ENCODE measurements at regions not wholly inside any gene's neighbourhood (a gene's known extent, or its start where the extent isn't known, plus 50 kb on each side); places are given as distances from the start of the nearest gene placed in this dataset.

DNA sequence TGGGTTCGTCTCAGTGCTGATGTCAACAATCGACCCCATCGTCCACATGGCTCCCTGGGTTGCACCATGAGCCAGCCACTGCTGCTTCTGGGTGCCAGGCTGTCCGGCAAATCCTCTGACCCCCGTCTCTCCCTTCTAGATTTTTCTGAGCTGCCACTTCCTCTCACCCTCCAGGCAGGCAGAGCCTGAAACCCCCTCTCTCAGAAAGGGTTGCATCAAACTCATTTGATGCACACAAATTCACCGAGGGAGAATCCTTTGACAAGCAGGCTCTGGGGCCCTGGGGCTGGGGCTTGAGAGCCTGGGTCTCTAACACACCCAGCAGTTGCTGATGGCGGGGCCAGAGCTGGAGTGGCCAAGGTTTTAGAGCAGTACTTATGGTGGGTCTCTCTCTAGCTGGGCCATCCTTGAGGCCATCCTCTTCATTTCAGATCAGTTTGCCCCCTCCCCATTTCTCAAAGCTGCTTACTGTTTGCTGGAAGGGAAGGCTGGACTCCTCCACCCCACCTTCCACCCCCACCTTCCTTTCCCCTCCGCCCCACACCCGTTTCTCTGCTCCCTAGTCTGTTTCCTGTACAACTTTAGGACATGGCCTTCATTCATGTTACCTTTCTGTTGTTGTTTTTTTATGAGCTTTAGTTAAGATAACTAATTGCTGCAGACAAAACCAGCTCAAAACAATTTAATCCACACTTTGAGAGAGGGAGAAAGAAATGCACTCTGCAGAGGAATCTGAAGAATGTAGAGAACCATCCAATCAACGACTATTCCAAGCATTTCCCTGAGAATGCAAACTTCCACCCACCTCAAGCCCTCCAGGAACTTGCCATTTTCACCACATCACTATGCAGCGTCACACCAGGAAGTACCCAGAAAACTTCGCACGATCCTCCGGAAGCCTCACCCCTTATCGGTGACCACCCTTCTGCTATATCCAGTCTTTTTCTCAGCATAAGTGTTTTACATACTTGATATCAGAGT, 69.5 kb downstream of the ARL4C start:
- H3K9me3 ChIP-seq (replicated peaks in 1 of 11), result peaks cover 0 to 11% (median 0%) of the 10 kb centered on the region in 11 experiments; a peak in 8 of 22 replicates
- H3K4me1 ChIP-seq, result peaks cover 58 to 74% (median 70%) of the 10 kb centered on the region in 10 experiments
- H3K36me3 ChIP-seq, result no peaks in the 10 kb centered on the region
- peak overlapping the region; percentile 14 to 78 (median 73); a peak in 21 of 22 replicates for H3K9ac ChIP-seq
- H4K20me1 ChIP-seq, result no peaks in the 10 kb centered on the region
- peak overlapping the region in 4 of 10 experiments; percentile 5 to 37 (median 26); a peak in 7 of 20 replicates for H3K4me3 ChIP-seq
- TF ChIP-seq Cebpa-rat (IDR thresholded peaks at IDR 0.05), result no peak
- H3K27ac ChIP-seq, result peak overlapping the region; percentile 56 to 92 (median 85)
- peak overlapping the region; percentile 71 to 93 (median 87) for H3K4me2 ChIP-seq
- H3K27me3 ChIP-seq, result no peaks in the 10 kb centered on the region

DNA sequence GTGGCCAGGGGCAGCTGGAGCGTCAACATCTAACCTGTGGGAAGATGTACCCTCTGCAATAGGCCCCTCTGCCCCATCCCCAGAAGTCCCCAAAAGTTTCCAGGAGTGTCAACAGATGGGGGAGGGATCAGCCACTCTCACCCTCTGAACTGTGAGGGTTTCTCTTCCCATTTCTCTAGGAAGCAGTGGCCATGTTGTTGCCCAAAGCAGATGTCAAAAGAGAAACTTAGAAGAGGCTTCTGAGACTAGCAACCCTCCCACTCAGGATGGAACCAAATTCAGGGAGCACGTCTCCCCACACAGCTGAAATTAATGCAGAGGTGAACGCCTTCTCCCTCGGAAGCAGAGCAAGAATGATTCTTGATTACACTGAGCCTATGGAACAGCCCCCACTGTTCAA, 70.3 kb downstream of the ARL4C start:
- Histone ChIP-seq H3K9me3 (replicated peaks in 1 of 11) (peaks cover 0 to 11% (median 0%) of the 10 kb centered on the region in 11 experiments; a peak in 8 of 22 replicates), H3K27ac (peak overlapping the region; percentile 56 to 92 (median 85)), H3K9ac (peak overlapping the region; percentile 14 to 78 (median 73); a peak in 21 of 22 replicates), H4K20me1 (no peaks in the 10 kb centered on the region), H3K36me3 (no peaks in the 10 kb centered on the region), H3K4me3 (peak overlapping the region in 7 of 10 experiments; percentile 5 to 37 (median 24); a peak in 8 of 20 replicates), H3K4me1 (peaks cover 65 to 81% (median 78%) of the 10 kb centered on the region in 10 experiments), H3K27me3 (no peaks in the 10 kb centered on the region), H3K4me2 (peak overlapping the region; percentile 71 to 93 (median 87))
- no peak for TF ChIP-seq Cebpa-rat (IDR thresholded peaks at IDR 0.05)

- peak overlapping the region; percentile 56 to 92 (median 85) for H3K27ac ChIP-seq
- H3K27me3 ChIP-seq, result no peaks in the 10 kb centered on the region
- no peaks in the 10 kb centered on the region for H4K20me1 ChIP-seq
- no peak for TF ChIP-seq Cebpa-rat (IDR thresholded peaks at IDR 0.05)
- H3K9ac ChIP-seq, result peak overlapping the region; percentile 14 to 78 (median 73); a peak in 21 of 22 replicates
- peaks cover 72 to 88% (median 85%) of the 10 kb centered on the region in 10 experiments for H3K4me1 ChIP-seq
- H3K4me3 ChIP-seq, result peak overlapping the region in 8 of 10 experiments; percentile 5 to 38 (median 24); a peak in 14 of 20 replicates
- H3K9me3 ChIP-seq (replicated peaks in 1 of 11), result peaks cover 0 to 11% (median 0%) of the 10 kb centered on the region in 11 experiments; a peak in 7 of 22 replicates
- H3K36me3 ChIP-seq, result no peaks in the 10 kb centered on the region
- H3K4me2 ChIP-seq, result peak overlapping the region; percentile 71 to 93 (median 87)
Measured at GRCh38 chr2:234425639-234426603, 71.0 kb downstream of the ARL4C start.

DNA sequence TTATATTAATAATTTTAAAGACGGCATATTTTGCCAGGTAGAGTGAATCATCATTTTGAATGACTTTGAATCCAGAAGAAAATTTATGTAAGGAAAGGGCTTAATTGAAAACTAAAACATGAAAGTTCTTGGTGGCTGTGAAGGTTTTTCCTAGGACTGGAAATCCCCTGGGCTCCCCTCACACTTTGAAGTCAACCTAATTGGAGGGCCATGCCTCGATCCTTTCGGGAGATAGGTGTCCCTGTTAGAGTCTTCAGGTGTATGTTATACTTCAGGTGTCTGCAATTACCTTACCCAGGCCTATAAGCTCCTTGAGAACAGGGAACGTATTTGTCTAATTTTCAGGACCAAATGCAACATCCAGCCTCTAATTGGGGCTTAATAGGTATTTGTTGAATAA, 73.0 kb downstream of the ARL4C start:
- peak overlapping the region in 4 of 11 experiments; percentile 3 to 92 (median 86); a peak in 5 of 22 replicates for H3K27ac ChIP-seq
- TF ChIP-seq Cebpa-rat (IDR thresholded peaks at IDR 0.05), result no peak

DNA sequence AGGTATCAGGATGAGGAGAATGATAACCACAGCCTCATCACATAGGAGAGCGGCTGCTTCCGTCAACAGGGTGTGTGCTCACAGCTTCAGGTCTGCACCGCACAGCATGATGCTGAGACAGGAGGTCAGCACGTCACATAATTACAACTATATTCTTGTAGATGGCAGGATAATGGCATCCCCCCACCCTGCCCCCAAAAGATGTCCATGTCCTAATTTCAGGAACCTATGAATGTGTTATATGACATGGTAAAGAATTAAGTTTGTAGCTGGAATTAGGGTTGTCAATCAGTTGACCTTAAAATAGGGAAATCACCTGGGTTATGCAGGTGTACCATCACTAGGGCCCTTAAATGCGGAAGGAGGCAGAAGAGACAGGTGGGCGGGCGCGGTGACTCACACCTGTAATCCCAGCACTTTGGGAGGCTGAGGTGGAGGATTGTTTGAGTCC, 73.9 kb downstream of the ARL4C start:
- peak overlapping the region; percentile 10 to 93 (median 80) for H3K4me2 ChIP-seq
- no peak overlapping the region for H3K4me3 ChIP-seq
- no peak overlapping the region for H3K9ac ChIP-seq
- H3K27ac ChIP-seq, result peak overlapping the region in 2 of 11 experiments; percentile 11 to 85; a peak in 3 of 22 replicates
- no peaks in the 10 kb centered on the region for H3K27me3 ChIP-seq
- peaks cover 8 to 23% (median 12%) of the 10 kb centered on the region in 11 experiments for H3K9me3 ChIP-seq (replicated peaks in 1 of 11)
- H3K36me3 ChIP-seq, result no peaks in the 10 kb centered on the region
- TF ChIP-seq Cebpa-rat (IDR thresholded peaks at IDR 0.05), result no peak
- peaks cover 73 to 85% (median 81%) of the 10 kb centered on the region in 10 experiments for H3K4me1 ChIP-seq
- no peaks in the 10 kb centered on the region for H4K20me1 ChIP-seq

More for the DNA sequence above, 73.0 kb downstream of the ARL4C start:
- Histone ChIP-seq H4K20me1 (no peaks in the 10 kb centered on the region), H3K9me3 (replicated peaks in 1 of 11) (peaks cover 0 to 14% (median 3%) of the 10 kb centered on the region in 11 experiments; a peak in 12 of 22 replicates), H3K27me3 (no peaks in the 10 kb centered on the region), H3K4me3 (no peak overlapping the region), H3K4me1 (peaks cover 76 to 94% (median 89%) of the 10 kb centered on the region in 10 experiments), H3K36me3 (no peaks in the 10 kb centered on the region), H3K9ac (no peak overlapping the region), H3K4me2 (peak overlapping the region; percentile 71 to 93 (median 87); a peak in 20 of 22 replicates)

- Histone ChIP-seq H3K27ac (peak overlapping the region in 3 of 11 experiments; percentile 16 to 85 (median 20); a peak in 4 of 22 replicates), H4K20me1 (no peaks in the 10 kb centered on the region), H3K27me3 (no peaks in the 10 kb centered on the region), H3K9me3 (replicated peaks in 1 of 11) (peaks cover 10 to 30% (median 19%) of the 10 kb centered on the region in 11 experiments), H3K36me3 (no peaks in the 10 kb centered on the region), H3K9ac (no peak overlapping the region), H3K4me1 (peaks cover 66 to 78% (median 74%) of the 10 kb centered on the region in 10 experiments), H3K4me3 (no peak overlapping the region), H3K4me2 (peak overlapping the region; percentile 56 to 93 (median 80))
- TF ChIP-seq Cebpa-rat (IDR thresholded peaks at IDR 0.05), result no peak
Measured at GRCh38 chr2:234422273-234422732, 74.6 kb downstream of the ARL4C start.

DNA sequence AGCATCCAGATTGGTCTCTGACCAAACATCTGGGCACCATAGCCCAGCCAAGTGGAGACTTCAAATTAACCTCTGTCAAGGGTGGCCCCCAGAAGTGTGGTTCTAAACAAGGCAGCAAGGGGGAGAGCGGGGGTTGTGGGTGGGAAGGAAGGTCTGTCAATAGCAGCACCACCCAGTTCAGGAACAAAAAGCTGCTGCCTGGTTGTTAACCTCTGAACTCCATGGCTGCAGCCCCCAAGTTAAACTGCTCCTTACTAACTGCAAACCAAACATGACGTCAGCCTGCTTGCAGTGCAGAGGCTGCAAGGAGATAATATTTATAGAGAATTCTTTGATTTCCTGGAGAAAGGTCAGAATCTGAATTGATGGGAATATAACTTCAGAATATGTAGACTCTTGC, 76.5 kb downstream of the ARL4C start:
- Histone ChIP-seq H3K27me3 (no peaks in the 10 kb centered on the region), H4K20me1 (no peaks in the 10 kb centered on the region), H3K9me3 (replicated peaks in 1 of 11) (peaks cover 10 to 25% (median 22%) of the 10 kb centered on the region in 11 experiments), H3K27ac (peak overlapping the region in 3 of 11 experiments; percentile 30 to 85 (median 32); a peak in 3 of 22 replicates), H3K4me1 (peaks cover 51 to 62% (median 58%) of the 10 kb centered on the region in 10 experiments), H3K36me3 (no peaks in the 10 kb centered on the region), H3K4me3 (no peak overlapping the region), H3K9ac (peak overlapping the region in 2 of 11 experiments; percentile 18 to 43; a peak in 1 of 22 replicates), H3K4me2 (peak overlapping the region; percentile 56 to 93 (median 80); a peak in 21 of 22 replicates)
- no peak for TF ChIP-seq Cebpa-rat (IDR thresholded peaks at IDR 0.05)

DNA sequence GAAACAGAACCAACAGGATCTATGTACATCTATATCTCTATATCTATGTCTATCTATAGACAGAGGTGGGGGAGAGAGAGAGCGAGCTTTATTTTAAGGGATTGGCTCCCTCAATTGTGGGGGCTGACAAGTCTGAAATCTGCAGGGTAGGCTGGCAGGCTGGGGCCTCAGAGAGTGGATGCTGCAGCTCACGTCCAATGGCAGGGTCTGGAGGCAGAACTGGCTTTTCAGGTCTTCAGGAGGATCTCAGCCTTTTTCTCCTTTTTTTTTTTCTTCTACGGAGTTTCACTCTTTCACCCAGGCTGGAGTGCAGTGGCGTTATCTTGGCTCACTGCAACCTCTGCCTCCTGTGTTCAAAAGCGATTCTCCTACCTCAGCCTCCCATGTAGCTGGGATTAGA, 77.2 kb downstream of the ARL4C start:
- peaks cover 51 to 62% (median 58%) of the 10 kb centered on the region in 10 experiments for H3K4me1 ChIP-seq
- H3K36me3 ChIP-seq, result no peaks in the 10 kb centered on the region
- H3K4me2 ChIP-seq, result peak overlapping the region in 6 of 11 experiments; percentile 71 to 91 (median 87); a peak in 7 of 22 replicates
- H3K27ac ChIP-seq, result peak overlapping the region in 1 of 11 experiments; percentile 85; a peak in 1 of 22 replicates
- H3K9me3 ChIP-seq (replicated peaks in 1 of 11), result peaks cover 10 to 23% (median 19%) of the 10 kb centered on the region in 11 experiments
- no peak overlapping the region for H3K9ac ChIP-seq
- no peak overlapping the region for H3K4me3 ChIP-seq
- H4K20me1 ChIP-seq, result no peaks in the 10 kb centered on the region
- no peaks in the 10 kb centered on the region for H3K27me3 ChIP-seq
- TF ChIP-seq Cebpa-rat (IDR thresholded peaks at IDR 0.05), result no peak
